Effector CD8-positive, alpha-beta T cell (primary cell): ENCODE measurements at regions not wholly inside any gene's neighbourhood (a gene's known extent, or its start where the extent isn't known, plus 50 kb on each side); places are given as distances from the start of the nearest gene placed in this dataset.

Source experiments
- DNase-seq: peaks from one replicate; lab custom pipeline; 2025; lab: John Stamatoyannopoulos, UW

DNA sequence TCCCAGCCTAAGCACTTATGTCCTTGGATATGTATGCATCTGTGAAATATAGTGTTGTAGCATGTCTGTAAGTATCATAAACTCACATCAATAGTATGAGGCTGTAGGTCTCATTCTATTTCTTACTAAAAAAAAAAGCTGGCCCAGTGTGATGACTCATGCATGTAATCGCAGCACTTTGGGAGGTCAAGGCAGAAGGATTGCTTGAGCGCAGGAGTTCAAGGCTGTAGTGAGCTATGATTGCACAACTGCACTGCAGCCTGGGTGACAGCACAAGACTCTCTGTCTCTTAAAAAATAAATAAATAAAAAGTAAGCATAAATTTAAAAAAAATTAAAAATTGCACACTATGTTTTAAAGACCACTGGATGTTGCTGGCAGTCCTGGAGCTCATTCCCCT is 79.1 kb upstream of the SPATA13 start:
- no peak for DNase-seq

DNA sequence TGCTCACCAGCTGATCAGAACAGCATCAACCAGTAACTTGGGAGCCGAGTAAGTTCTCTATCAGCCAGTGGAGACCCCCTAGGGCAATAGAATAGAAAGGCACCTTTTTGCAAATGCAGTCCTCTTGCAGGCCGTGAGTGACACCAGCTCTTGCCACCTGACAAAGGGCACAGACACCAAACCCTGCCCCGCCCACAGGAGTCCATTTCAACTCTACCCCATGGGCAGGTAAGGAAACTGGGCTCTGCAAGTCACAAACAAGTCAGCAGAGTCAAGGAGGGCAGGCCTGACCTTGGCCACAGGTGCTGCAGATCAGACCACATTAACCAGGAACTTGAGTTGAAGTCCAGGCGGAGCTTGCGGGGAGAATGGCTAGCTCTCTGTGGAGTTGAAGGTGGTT is 77.4 kb upstream of the SPATA13 start:
- no peak for DNase-seq

DNA sequence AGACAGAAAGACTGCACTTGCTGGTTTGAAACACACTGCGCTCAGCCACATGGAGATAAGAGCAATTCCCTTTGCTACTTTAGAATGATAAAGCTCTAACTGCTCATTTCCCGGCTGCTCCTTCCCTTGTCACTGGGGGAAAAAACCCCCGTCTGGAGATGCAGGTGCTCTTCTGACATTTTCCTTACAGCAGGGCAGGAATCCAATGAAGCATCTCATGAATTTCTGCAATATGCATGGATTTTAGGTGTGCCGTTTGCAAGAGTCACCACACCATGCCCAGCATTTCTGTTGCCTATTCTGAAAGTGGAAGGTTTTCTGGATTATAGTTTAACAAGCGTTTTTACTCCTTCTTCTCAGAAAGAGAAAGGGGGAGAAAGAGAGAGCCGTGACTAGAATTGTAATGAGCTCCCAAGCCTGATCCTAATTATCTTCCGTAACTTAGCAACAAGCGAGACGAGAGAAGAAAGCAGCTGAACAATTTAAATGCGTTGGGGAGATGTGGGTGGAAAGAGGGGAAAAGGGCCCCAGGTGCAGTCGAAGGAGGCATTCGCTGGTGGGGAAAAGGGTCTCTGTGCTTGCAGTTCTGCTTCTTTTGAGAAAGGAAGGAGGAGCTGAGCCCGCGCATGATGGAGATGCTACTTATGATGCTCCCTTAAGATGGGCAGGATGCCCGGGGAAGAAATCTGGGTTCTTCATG is 76.6 kb upstream of the SPATA13 start:
- DNase-seq = no peak

DNA sequence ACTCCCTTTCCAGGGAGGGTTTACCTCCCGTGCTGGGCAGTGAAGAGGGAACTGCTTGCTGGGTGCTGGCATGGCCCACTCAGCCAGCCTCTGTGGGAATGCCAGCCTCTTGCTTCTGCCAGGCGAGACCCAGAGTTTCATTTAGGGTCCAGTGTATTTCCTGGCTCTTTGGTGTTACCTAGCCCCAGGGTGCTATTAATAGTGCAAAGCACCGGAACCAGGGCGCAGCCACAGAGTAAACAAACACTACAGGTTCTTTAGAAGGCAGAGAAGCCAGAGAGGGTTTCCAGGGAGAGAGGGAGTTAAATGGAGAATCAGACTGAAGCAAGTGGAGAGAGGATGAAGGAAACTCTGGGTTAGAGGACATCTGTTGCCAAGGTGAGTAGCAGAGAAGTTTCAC is 74.9 kb upstream of the SPATA13 start:
- DNase-seq = no peak

DNA sequence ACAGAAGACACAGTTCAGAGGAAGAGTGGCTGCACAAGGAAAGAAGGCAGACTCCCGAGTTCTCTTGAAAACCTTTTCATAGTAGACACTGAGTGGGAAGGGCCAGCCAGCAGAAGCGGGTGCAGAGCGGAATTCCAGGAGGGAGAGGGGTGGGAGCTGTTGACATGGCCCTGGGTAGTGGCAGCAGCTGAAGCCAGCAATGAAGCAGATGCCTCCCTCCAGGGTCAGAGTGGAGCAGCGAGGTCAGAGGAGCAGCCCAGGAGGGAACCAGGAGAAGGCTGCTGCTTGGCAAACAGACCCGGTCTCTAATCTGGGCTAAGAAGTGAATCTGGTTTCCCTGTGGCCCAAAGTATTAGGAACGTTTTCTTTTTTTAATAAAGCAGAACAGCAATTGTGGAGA is 73.9 kb upstream of the SPATA13 start:
- DNase-seq = no peak

DNA sequence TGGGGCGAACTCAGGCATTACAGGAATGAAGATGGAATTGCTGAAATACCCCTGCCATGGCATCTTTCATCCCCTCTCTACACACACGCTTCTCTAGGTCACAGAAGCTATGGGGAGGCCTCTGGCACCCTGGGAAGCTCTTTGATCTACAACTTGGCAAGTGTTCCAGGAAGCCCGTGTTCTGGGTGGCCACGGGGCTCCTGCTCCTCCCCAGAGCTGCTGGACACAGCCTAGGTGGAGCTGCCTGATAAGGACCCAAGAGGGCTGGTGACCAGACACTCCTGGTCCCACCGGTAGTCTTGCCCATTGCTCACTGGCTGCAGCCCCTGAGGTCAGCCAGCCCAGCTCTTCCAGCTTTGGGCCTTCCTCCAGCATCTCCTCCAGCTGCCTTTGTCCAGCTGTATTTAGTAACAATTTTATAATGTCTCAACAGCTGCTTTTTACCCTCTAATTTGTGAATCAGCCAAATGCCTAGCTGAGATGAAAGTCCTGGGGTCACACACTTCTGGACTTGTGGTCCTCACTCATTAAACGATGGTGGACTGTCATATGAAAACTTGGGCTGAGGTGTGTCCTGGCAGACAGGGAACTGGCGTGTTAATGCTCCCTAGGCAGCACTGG is 72.8 kb upstream of the SPATA13 start:
- no peak for DNase-seq

DNA sequence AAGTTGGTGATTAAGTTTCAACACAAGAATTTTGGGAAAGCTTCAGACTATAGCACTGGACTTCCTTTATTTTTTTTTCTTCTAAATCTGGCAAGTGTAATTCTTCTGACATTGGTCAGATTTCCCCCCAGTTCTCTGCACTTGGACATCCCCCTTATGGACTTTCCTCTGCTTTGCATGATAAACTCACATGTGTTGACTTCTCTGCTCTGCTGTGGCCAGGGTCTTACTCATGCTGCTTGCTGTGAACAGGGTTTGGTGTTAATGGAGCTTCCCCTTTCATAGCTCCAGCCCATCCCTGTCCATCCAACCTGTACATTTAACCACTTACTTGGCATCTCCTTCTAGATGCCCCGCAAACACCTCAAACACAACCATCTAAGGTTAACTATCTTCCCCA is 70.5 kb upstream of the SPATA13 start:
- DNase-seq = no peak

DNA sequence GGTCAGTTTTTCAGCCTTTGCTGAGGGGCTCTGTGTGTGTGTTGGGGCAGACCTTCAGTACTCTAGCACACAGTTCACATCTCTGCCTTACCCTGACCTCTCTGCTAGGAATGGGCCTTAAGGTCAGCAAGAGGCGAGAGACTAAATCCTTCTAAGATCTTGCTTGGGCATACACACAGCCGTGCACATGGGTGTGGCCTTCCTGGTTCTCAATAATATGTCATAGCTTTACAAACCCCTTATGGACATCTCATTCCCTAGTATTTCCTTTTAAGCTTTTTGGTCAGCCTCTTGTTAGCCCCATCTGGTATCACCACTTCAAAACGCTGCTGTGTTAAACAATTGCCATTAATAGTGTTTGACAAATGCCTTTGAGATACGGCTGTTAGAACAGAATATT is 69.4 kb upstream of the SPATA13 start:
- no peak for DNase-seq

DNA sequence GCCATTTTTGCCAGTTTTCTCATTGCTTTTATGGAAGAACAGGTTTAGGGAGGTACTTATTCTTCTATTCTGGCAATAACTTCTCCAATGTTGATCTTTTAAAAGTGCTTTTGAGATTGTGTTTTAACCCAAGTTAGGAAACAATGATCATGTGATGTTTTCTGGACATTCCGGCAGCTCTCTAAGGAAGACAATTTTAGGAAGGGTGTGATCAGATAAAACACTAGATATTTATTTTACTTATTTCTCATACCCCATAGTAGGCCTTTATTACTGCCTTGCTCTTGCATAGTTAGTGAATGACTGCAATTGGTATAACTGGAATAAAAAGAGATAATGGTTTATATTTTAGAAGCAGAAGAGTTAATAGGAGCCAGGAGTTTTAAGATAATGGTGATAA is 68.4 kb upstream of the SPATA13 start:
- DNase-seq = no peak

DNA sequence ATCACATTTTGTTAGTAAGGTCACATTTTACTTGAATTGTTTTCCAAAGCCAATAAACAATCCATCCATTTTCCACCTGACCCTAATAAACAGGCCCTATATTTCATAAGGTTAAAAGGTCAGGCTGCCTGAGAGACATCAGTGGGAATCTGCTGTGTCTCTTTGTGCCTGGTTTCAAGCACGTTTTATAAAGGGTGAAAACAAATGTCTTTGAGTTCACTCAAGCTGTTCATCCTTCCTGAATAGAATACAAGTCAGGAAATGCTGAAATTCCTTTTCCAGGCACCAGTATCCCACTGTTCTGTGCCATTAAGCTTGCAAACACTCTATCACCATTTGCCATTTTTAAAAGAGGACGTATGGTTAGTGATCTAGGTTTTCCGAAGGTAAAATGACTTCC is 67.5 kb upstream of the SPATA13 start:
- DNase-seq = no peak

DNA sequence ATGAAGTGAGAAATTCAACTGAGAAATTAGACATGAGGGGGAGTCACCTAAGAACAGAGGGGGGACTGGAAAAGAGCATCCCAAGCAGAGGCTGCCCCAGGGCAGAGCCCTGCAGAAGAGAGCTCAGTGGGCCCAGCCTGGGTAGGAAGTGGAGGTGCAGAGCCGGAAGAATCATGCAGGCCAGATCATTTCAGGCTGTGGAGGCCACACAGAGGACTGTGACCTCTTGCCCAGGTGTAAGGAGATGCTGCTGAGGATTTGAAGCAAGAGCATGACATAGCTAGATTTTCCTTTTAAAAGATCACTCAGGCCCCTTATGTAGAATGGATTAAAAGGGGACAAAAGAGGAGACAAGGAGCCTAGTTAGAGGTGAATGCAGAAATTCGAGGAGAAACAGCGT is 63.9 kb upstream of the SPATA13 start:
- DNase-seq = no peak

DNA sequence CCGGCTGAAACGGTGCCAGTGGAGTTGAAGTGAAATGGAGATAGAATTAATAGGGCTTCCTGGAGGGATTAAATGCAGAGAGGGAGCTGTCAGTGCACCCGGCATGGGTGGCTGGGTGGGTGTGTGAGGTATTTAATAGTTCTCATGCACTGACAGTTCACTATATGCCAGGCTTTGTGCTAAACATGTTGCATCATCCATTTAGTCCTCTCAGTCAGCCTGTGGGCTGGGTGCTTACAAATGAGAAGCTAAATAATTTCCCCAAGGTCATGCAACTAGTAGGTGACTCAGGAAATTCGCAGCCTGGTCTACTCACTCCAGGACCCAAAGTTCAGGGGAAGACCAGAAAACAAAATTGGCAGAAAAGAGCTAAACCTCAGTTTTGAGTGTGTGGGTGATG is 63.5 kb upstream of the SPATA13 start:
- no peak for DNase-seq

DNA sequence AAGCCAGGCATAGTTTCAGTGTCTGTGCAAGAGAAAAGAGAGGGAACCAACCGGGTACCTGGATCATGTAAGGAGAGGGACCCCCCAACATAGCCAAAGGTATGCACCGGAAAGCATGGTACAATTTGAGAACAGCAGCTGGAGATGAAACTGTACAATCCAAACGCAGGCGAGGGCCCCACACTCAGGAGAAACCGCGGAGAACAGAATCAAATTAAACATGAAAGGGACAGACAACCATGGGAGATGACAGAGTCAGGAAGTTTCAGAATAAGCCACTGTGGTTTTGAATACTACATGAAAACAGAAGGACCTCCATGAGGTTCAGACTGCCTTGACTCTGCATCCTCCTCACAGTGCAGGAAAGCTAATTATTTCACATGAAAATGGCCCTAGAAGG is 62.9 kb upstream of the SPATA13 start:
- no peak for DNase-seq

DNA sequence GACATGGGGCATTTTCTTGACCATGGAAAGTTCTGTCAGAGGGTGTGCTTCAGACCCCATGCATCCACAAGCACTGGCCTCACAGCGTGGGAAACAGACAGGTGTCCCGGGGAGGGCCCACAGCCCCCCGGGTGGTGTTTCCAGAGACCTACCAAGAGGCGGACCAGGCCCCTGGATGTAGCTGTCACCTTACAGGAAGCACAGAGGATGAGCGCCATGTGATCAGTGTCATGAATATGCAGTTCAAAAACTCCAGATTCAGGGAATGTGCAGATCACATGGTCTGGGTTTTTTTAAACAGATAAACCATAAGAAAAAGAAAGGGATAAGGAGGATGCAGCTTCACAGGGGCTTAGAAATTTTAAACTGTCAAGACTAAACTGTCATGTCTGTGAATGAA is 61.0 kb upstream of the SPATA13 start:
- DNase-seq = no peak

DNA sequence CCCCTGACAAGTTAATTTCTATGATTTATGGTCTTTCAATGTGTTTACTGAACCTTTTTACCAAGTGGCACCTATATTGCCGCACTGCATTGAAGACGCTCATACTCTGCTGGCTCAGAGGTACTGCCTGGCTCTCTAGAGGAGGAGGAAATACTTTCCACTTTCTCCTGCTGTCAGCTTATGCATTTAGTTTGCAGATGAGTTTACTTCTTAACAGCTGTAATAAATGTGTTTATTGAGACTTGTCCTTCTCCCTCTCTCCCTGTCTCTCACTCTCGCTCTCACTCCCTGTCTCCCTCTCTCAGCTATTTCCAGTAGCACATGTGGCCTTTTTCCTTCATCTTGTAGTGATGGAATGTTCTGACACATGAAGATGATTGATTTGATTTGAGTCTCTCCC is 60.3 kb upstream of the SPATA13 start:
- DNase-seq = no peak

DNA sequence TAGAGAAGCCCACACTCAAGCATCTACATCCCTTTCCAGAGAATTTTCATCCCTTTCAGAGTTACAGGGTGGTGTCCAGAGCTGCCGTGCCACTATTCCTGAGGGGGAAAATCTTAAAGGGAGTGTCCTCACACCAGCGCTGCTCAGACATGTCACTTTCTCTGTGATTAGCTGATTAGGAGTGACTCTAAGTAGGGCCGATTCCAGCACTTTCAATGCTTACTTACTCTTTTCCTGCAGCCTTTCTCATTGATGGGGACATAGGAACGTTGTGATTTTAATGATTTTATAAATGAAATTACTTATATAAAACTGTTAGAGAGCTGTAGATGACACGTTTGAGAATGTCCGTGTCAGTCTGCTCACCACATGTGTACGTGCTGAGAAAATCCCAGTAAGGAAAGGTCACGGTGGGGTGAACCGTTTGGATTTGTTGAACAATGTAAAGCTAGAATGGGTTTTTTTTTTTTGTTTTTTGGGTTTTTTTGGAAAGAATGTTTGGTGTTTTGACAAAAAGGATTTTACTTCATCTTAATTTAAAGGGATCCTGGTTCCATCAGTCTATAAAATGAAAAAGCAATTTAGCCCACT is 56.6 kb upstream of the SPATA13 start:
- no peak for DNase-seq

DNA sequence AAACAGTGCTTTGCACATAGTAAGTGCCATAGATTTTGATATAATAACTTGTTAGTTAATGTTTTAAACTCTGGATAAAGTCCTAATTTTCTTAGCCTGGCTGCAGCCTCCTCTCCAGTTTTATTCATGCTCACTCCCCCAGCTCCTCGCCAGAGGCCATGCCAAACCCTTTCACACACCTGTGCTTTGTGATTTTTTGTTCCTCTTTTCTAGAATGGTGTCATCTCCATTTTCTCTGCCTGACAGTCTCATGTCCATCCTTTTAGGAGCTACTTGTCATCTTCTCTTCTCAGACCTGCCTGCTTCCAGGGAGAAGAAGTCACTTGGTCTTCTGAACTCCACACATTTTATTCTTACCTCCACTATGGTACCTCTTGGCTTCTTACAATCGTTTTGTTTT is 55.8 kb upstream of the SPATA13 start:
- DNase-seq = no peak

DNA sequence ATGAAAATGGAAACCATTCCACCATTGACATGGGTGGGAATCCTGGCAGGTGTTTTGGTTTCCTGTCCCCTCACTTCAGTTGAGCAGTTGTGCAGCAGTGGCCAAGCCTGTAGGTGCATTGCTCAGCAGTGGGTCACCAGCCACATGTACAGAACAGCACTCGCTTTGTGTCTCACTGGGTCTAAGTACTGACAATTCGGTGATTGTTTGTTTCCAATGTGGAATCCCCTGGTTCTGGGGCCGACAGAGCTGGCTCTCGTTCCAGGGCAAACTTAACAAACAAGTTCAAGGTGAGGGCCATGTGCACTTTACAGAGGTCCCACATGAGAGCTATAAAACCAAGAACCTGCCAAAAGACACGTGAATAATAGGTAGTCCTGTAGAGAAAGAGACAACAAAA is 54.1 kb upstream of the SPATA13 start:
- DNase-seq = no peak

DNA sequence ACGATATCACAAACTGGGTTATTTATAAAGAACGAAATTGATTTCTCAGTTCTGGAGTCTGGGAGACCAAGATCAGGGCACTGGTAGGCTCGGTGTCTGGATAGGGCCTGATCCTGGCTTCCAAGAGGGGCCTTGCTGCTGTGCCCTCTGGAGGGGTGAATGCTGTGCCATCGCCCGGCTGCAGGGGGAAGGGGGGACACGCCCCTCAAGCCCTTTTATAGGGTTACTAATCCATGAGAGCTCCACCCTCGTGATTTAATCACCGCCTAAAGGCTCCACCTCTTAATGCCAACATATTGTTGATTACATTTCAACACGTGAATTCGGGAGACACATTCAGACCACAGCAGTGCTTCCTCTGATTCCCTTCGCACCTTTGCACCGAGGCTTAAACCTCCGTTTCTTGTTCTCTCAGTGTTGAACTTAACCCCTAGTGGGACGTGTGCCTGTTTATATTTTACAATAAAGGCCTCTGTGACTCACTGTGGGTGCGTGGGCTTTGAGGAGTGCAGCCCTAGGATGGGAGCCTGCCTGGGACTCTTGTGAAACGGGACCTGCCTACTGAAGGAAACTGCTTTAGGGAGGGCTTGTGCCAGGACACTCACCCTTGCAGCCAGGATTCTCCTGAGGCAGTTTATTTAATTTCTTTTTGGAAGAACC is 52.4 kb upstream of the SPATA13 start:
- no peak for DNase-seq

DNA sequence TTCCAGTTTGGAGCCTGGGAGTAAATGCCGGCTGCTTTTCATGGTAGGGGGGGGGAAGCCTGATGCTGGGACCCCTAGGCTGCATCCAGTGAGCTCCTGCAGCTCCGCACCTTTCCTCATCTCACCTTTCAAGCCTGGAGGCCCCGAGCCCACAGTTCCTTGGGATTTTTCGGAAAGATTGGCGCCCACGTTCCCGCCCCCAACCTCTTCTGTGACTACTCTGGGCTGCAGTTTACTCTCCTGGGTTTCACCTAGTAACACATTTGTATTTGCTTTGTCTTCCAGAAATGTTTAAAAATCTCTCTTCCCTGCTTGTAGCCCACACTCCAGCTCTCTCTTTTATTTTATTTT is 51.9 kb upstream of the SPATA13 start:
- no peak for DNase-seq

DNA sequence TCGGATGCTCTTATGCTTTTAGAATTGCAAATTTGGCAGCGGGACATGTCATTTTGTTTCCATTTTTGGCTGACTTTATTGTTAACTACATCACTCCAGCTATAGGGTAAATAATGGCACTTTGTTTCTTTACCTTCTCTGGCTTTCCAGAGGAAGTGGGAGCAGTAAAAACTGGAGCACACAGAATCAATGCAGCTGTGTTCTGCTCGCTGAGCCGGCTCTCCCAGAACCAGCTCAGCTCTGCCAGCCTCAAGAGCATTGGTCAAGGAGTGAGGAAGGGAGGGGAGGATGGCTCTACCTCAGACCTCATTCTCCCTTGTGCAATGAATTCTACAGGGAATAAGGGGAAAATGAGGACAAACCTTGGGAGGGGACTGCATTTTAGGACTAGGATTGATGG is 50.5 kb upstream of the SPATA13 start:
- DNase-seq = no peak
